Heart left ventricle (tissue), 16 donors: ENCODE measurements at regions not wholly inside any gene's neighbourhood (a gene's known extent, or its start where the extent isn't known, plus 50 kb on each side); places are given as distances from the start of the nearest gene placed in this dataset.

Experiments used
- ATAC-seq, 4 donors: fragments of 200-7000 bp; cut with Tn5 transposase; one replicate each; pipeline ENCODE4 v1.9.1; 2020 to 2022; ENCODE audit warnings: moderate library complexity in 4 of 4, mild to moderate bottlenecking in 3 of 4, moderate number of reproducible peaks in 1 of 4
- DNase-seq, 5 donors: peaks; one replicate each; pipeline ENCODE4 v3.0.0-alpha.2; 2020
- H3K27ac ChIP-seq, 12 donors: fragments of 200-600 bp; sonication (generic) in 4 of 12; one replicate each; pipeline versions ENCODE4 v1.5.0 to v1.8.0; 2016 to 2022; ENCODE audit warnings: mild to moderate bottlenecking in 2 of 12
- H3K27me3 ChIP-seq, 9 donors: fragments of 200-600 bp; sonication (generic) in 2 of 9; one replicate each; pipeline versions ENCODE4 v1.5.1 to v1.8.0; 2016 to 2022; ENCODE audit warnings: mild to moderate bottlenecking in 3 of 9
- H3K36me3 ChIP-seq, 9 donors: fragments of 200-600 bp; sonication (generic) in 2 of 9; one replicate each; pipeline versions ENCODE4 v1.5.0 to v1.8.0; 2018 to 2022; ENCODE audit warnings: mild to moderate bottlenecking in 2 of 9
- H3K4me1 ChIP-seq, 12 donors: fragments of 200-600 bp; sonication (generic) in 4 of 12; one replicate each; pipeline versions ENCODE4 v1.5.0 to v1.8.0; 2016 to 2022; ENCODE audit warnings: mild to moderate bottlenecking in 3 of 12
- H3K4me3 ChIP-seq, 12 donors: fragments of 200-600 bp; sonication (generic) in 4 of 12; one replicate each; pipeline versions ENCODE4 v1.5.0 to v1.8.0; 2017 to 2022; ENCODE audit warnings: mild to moderate bottlenecking in 9 of 12, moderate library complexity in 4 of 12
- H3K9me3 ChIP-seq, 12 donors: fragments of 200-600 bp; sonication (generic) in 4 of 12; one replicate each; pipeline versions ENCODE4 v1.5.0 to v1.8.0; 2016 to 2022; ENCODE audit warnings: mild to moderate bottlenecking in 1 of 12
- POLR2A ChIP-seq, 2 donors: fragments of 450-650 bp; IDR thresholded peaks; one replicate each; pipeline ENCODE4 v1.6.1; 2017; ENCODE audit warnings: antibody characterized with exemption in 2 of 2, mild to moderate bottlenecking in 2 of 2, moderate library complexity in 2 of 2
- WGBS, 4 donors: extraction: QIAGEN DNeasy Blood & Tissue Kit in 2 of 4; methylation state at CpG; one replicate each; pipeline versions ENCODE4 v1.1.5 to v1.1.7; 2013 to 2018; 5-methylcytosine and 5-hydroxymethylcytosine counted together
- intact Hi-C, 10 donors: fragments of 100-400 bp; cut with DNase I; formaldehyde crosslinking; loops; one replicate each; pipeline versions ENCODE4 v1.11.1 to v1.14.2; 2022
- TF ChIP-seq, protein P1 (sequence below), 12 donors: fragments of 200-600 bp; sonication (generic) in 4 of 12; IDR thresholded peaks; one replicate each; pipeline versions ENCODE4 v1.5.0 to v1.8.0; 2018 to 2022; ENCODE audit warnings: antibody characterized with exemption in 12 of 12, mild to moderate bottlenecking in 5 of 12
- donor health status: ischemic (EF 13 %, LVEDD 7.1; RV severe dilation, severe dysfunction).
- donor health status: healthy with polysubstance abuse.
- donor health status: DM: no; HTN: yes; CAD: no.
- donor health status: DM: no; HTN: no; CAD: no.
- donor health status: ischemic (EF 25% LVEDD 6.9; RV normal size, moderate dysfunction).
- donor health status: ischemic (EF 25% LVEDD 5.7; RV mildly dilated, moderate dysfunction).
- donor health status: healthy.
- donor health status: DM: yes; HTN: yes; CAD: no.
- donor health status: ischemic (EF 35%, LVEDD 5.7; RV mildly dilated, moderate dysfunction).
- donor health status: nonischemic (EF 11% LVEDD 7.7; RV severe dilation, severe dysfunction).
- donor health status: DM: yes; HTN: yes; CAD: no.
- donor health status: PGD.
- donor health status: ischemic (EF 29% LVEDD 5.4; RV normal size, mild dysfunction).
- donor health status: nonischemic (EF 23%, LVEDD 6.1; RV moderate dilation, normal function).

- ATAC-seq (no peak), DNase-seq (no peak)
- no peaks in the 10 kb centered on the region for H3K36me3 ChIP-seq
- no peaks in the 10 kb centered on the region for H3K9me3 ChIP-seq
- no peak overlapping the region for H3K4me3 ChIP-seq
- H3K27me3 ChIP-seq = peaks cover 0 to 3% (median 0%) of the 10 kb centered on the region in 9 donors
- TF ChIP-seq, protein P1, sequence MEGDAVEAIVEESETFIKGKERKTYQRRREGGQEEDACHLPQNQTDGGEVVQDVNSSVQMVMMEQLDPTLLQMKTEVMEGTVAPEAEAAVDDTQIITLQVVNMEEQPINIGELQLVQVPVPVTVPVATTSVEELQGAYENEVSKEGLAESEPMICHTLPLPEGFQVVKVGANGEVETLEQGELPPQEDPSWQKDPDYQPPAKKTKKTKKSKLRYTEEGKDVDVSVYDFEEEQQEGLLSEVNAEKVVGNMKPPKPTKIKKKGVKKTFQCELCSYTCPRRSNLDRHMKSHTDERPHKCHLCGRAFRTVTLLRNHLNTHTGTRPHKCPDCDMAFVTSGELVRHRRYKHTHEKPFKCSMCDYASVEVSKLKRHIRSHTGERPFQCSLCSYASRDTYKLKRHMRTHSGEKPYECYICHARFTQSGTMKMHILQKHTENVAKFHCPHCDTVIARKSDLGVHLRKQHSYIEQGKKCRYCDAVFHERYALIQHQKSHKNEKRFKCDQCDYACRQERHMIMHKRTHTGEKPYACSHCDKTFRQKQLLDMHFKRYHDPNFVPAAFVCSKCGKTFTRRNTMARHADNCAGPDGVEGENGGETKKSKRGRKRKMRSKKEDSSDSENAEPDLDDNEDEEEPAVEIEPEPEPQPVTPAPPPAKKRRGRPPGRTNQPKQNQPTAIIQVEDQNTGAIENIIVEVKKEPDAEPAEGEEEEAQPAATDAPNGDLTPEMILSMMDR (IDR thresholded peaks at IDR 0.05) = no peak
- TF ChIP-seq POLR2A (IDR thresholded peaks at IDR 0.05) = no peak
- peak overlapping the region in 2 of 12 donors; percentile 5 to 22 for H3K27ac ChIP-seq
- intact Hi-C loops = no loop called here
- WGBS, 4 donors = 88 to 98% (median 94%) methylated on average over 11 of the region's 11 CpGs
- peaks cover 0 to 22% (median 8%) of the 10 kb centered on the region in 12 donors for H3K4me1 ChIP-seq
Measured at GRCh38 chr6:167763056-167763944, 63.4 kb upstream of the AFDN start.

DNA sequence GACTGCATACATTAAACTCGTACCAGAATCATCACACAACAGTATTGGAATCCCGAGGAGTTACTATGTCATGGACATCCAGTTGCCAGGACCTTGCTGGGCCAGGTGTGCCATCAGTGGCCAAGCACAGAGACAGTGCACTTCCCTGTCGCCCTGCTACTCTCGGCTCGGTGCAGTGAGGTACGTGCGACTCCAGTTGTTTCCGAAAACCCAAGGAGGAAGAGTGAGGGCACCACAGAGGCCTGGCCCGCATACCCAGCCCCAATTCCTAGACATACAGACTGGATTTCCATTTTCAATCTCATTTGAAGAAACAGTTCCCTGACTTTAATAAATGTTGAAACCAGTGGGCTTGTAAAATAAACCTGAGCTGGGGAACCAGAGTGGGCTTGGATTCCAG, 62.5 kb upstream of the AFDN start:
- DNase-seq = no peak
- no peak overlapping the region for H3K27ac ChIP-seq
- no peaks in the 10 kb centered on the region for H3K36me3 ChIP-seq
- peaks cover 0 to 22% (median 8%) of the 10 kb centered on the region in 12 donors for H3K4me1 ChIP-seq
- TF ChIP-seq, protein P1 (IDR thresholded peaks at IDR 0.05) = no peak
- no peak for TF ChIP-seq POLR2A (IDR thresholded peaks at IDR 0.05)
- H3K4me3 ChIP-seq = no peak overlapping the region
- no peak for ATAC-seq
- intact Hi-C loops = no loop called here
- H3K9me3 ChIP-seq = no peaks in the 10 kb centered on the region
- peaks cover 0 to 3% (median 0%) of the 10 kb centered on the region in 9 donors for H3K27me3 ChIP-seq
- WGBS, 4 donors = 96 to 99% (median 98%) methylated on average over 9 of the region's 9 CpGs

DNA sequence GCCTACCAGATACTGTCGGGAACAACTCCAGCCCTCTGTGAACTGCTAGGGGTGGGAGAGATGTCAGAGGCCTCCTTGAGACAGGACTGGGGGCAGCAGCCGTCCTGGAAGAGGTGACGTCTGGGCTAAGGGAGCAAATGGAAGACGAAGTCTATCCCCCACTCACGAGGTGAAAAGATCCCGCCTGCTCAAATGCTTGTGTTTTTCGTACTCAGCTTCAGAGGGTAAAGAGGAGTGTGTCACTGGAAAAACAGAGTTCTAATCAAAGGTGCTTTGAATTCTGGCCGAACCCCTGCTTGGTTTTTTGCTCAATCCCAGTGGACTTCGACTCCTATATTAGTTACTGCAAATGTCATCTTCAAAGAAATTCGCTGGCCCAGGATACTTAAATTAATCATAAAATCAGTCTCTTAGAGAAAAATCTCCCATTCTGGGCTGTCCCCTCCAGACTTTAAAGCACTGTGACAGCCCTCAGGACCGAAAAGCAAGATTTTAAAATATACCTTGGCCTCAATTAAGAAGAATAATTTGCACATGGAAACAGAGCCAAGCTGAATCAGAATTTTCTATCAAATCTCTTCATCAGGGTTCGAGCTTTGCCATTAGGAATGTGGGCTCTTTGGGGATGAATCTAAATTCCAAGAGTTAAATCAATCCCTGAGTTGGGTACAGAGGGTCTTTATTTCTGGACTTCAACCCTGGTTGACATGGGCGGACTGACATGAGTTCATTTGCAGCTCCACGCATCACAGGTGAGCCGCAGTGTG, 61.8 kb upstream of the AFDN start:
- 93 to 96% (median 95%) methylated on average over 15 of the region's 15 CpGs for WGBS, 4 donors
- intact Hi-C loops = no loop called here
- DNase-seq (no peak), ATAC-seq (no peak)
- H3K4me1 ChIP-seq = peaks cover 0 to 22% (median 8%) of the 10 kb centered on the region in 12 donors
- H3K27ac ChIP-seq = no peak overlapping the region
- TF ChIP-seq, protein P1 (IDR thresholded peaks at IDR 0.05) = no peak
- no peak for TF ChIP-seq POLR2A (IDR thresholded peaks at IDR 0.05)
- H3K27me3 ChIP-seq = peaks cover 0 to 3% (median 0%) of the 10 kb centered on the region in 9 donors
- H3K9me3 ChIP-seq = no peaks in the 10 kb centered on the region
- no peaks in the 10 kb centered on the region for H3K36me3 ChIP-seq
- H3K4me3 ChIP-seq = no peak overlapping the region
